ENCODE measurements at regions not wholly inside any gene's neighbourhood (a gene's known extent, or its start where the extent isn't known, plus 50 kb on each side); places are given as distances from the start of the nearest gene placed in this dataset.

DNA sequence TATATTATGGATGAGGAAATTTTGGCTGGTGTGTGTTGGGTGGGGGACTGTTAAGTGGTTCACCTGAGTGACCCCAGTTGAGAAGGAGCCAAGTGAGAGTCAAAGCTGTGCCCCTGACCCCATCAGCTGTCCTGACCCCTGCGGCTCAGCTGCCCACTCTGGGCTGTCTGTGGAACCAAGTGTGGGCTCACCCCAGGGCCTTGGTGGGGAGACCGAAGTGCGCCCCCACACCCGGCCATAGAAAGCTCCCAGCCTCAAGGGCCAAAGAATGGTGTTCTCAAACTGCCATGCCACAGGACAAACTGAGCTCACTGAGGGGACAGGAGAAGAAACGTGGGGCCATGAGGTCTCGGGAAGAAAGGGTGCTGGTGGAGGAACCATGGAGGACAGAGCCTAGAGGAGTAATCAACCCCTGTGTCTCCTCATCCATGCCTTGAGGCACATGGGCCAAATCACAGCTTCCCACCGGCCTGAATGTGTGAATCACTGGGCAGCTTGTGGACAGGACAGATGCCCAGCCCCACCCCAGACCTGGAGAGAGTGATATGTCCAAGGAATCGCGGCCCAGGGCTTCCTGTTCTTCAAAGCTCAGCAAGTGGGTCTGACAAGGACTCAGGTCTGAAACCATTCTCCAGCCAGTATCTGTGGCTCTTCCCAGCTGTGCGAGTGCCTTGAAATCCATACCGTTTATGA, 86.2 kb upstream of the CACUL1 start:
- TF ChIP-seq, protein P1, sequence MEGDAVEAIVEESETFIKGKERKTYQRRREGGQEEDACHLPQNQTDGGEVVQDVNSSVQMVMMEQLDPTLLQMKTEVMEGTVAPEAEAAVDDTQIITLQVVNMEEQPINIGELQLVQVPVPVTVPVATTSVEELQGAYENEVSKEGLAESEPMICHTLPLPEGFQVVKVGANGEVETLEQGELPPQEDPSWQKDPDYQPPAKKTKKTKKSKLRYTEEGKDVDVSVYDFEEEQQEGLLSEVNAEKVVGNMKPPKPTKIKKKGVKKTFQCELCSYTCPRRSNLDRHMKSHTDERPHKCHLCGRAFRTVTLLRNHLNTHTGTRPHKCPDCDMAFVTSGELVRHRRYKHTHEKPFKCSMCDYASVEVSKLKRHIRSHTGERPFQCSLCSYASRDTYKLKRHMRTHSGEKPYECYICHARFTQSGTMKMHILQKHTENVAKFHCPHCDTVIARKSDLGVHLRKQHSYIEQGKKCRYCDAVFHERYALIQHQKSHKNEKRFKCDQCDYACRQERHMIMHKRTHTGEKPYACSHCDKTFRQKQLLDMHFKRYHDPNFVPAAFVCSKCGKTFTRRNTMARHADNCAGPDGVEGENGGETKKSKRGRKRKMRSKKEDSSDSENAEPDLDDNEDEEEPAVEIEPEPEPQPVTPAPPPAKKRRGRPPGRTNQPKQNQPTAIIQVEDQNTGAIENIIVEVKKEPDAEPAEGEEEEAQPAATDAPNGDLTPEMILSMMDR (IDR thresholded peaks at IDR 0.05; ENCODE audit: insufficient read depth, low read length): no peak
- TF ChIP-seq SPI1 (IDR thresholded peaks at IDR 0.05; ENCODE audit: borderline replicate concordance, low read depth): no peak
